GM12874 (cell line): ENCODE measurements at regions not wholly inside any gene's neighbourhood (a gene's known extent, or its start where the extent isn't known, plus 50 kb on each side); places are given as distances from the start of the nearest gene placed in this dataset.

Experiments
- CTCF ChIP-seq: IDR thresholded peaks from 2 replicates; pipeline ENCODE4 v1.5.1; 2011; ENCODE audit warnings: low read depth, mild to moderate bottlenecking, control low read depth, low read length, moderate library complexity; ENCODE audit not compliant: insufficient read depth

GRCh38 chr11:134761926-134762247 is 349.8 kb upstream of the B3GAT1 start:
- TF ChIP-seq CTCF: no peak

- no peak for TF ChIP-seq CTCF
Observed at GRCh38 chr11:134761386-134761785, 349.3 kb upstream of the B3GAT1 start.

DNA sequence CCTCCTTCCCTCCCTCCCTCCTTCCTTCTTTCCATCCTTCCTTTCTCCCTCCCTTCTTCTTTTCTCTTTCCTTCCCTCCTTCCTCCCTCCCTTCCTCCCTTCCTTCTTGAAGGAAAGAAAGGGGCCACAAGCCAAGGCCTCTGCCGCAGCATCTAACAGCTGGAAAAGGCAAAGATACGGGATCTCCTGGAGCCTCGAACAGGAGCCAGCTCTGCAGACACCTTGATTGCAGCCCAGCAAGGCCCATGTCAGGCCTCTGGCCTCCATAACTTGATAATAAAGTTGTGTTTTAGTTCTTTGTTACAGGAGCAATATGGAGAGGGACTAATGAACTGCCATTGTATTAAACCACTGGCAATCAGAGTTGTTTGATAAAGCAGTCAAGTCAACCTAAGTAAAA is 348.9 kb upstream of the B3GAT1 start:
- TF ChIP-seq CTCF: no peak

- TF ChIP-seq CTCF: no peak
Observed at GRCh38 chr11:134760299-134760698, 348.3 kb upstream of the B3GAT1 start.

DNA sequence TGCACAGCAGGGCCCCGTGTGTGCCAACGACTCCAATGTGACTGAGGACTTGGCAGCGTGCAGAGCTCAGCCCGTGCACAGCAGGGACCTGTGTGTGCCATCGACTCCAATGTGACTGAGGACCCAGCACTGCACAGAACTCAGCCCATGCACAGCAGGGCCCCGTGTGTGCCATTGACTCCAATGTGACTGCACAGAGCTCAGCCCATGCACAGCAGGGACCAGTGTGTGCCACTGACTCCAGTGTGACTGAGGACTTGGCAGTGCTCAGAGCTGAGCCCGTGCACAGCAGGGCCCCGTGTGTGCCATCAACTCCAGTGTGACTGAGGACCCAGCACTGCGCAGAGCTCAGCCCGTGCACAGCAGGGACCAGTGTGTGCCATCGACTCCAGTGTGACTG is 347.8 kb upstream of the B3GAT1 start:
- no peak for TF ChIP-seq CTCF

GRCh38 chr11:134759274-134759673 is 347.2 kb upstream of the B3GAT1 start:
- TF ChIP-seq CTCF: no peak

DNA sequence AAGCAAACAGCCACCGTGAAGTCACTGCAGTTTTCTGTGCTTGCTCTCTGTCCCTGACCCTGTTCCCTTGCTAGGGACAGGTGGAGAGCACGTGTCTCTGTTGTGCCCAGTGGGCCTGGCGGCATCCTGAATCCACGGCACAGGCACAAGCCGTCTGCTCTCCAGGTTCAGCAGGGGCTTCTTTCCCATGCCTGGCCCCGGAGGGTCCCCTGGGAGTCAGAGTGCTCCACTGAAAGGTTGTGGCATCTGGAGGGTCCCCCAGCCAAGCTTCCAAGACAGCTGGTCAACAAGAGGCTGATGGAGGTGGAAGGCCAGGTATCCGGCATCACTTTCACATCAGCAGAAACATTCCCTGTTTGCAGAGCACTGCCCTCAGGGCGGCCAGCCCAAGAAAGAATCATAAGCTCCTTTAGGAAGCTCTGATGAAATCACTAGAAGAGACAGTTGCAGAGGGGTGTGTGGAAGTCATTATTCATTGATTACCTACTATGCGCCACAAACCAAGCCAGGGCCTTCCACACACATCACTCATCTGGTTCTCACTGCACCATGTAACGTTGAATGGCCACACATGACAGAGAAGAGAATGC is 346.4 kb upstream of the B3GAT1 start:
- TF ChIP-seq CTCF: no peak

DNA sequence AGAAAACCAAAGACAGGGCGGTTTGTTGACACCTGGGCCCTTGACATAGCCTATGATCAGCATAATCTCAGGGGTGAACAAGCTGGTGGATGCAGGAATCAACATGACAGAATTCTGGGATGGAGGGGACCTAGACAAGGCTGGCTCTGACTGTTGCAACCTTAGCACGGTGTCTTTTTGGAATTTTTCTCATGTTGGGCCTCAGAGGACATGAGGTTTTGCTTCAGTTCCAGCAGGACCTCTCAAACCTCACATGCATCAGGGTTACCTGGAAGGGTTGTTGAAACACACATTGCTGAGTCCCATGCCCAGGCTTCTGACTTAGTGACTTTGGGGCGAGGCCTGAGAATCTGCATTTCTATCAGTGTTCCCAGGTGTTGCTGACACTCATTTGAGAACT is 345.6 kb upstream of the B3GAT1 start:
- TF ChIP-seq CTCF: no peak
